NB4 (cell line): ENCODE measurements at regions not wholly inside any gene's neighbourhood (a gene's known extent, or its start where the extent isn't known, plus 50 kb on each side); places are given as distances from the start of the nearest gene placed in this dataset.

Experiments
- DNase-seq: peaks from one replicate; pipeline ENCODE4 v3.0.0; 2010; ENCODE audit warnings: low read depth
- H3K4me3 ChIP-seq: one replicate; pipeline ENCODE4 v1.5.1; 2011; ENCODE audit warnings: mild to moderate bottlenecking, low read depth, low read length, moderate library complexity
- CTCF ChIP-seq: IDR thresholded peaks from one replicate; pipeline ENCODE4 v1.5.1; 2012; ENCODE audit warnings: low read depth, low read length
- MAX ChIP-seq: IDR thresholded peaks from 2 replicates; pipeline ENCODE4 v1.6.1; 2011; ENCODE audit warnings: low read depth, low read length
- MYC ChIP-seq: IDR thresholded peaks from 2 replicates; pipeline ENCODE4 v1.6.1; 2011; ENCODE audit warnings: low read depth, low read length
- POLR2A ChIP-seq: IDR thresholded peaks from 2 replicates; pipeline ENCODE4 v1.6.1; 2011; ENCODE audit warnings: mild to moderate bottlenecking; ENCODE audit not compliant: insufficient read length; ENCODE audit errors: extremely low read depth

GRCh38 chr6:163721435-163721834 is 306.9 kb downstream of the QKI start:
- H3K4me3 ChIP-seq: no peak overlapping the region
- TF ChIP-seq MAX (no peak), MYC (no peak), CTCF (no peak), POLR2A (no peak)
- DNase-seq: no peak

GRCh38 chr6:163720460-163721235 is 306.1 kb downstream of the QKI start:
- TF ChIP-seq CTCF (no peak), POLR2A (no peak), MYC (no peak), MAX (no peak)
- DNase-seq: no peak
- no peak overlapping the region for H3K4me3 ChIP-seq

- no peak for DNase-seq
- no peak overlapping the region for H3K4me3 ChIP-seq
- TF ChIP-seq MAX (no peak), MYC (no peak), POLR2A (no peak)
Observed at GRCh38 chr6:163720005-163720404, 305.5 kb downstream of the QKI start.

GRCh38 chr6:163719028-163719742 is 304.7 kb downstream of the QKI start:
- no peak for DNase-seq
- no peak overlapping the region for H3K4me3 ChIP-seq
- TF ChIP-seq MYC (no peak), MAX (no peak), CTCF (no peak)

GRCh38 chr6:163718537-163718936 is 304.0 kb downstream of the QKI start:
- no peak for TF ChIP-seq CTCF
- TF ChIP-seq POLR2A: no peak
- no peak for TF ChIP-seq MYC
- TF ChIP-seq MAX: no peak

GRCh38 chr6:163717106-163717764 is 302.7 kb downstream of the QKI start:
- no peak for DNase-seq
- no peak overlapping the region for H3K4me3 ChIP-seq
- no peak for TF ChIP-seq MAX
- TF ChIP-seq POLR2A: no peak
- TF ChIP-seq CTCF: no peak
- no peak for TF ChIP-seq MYC

More at GRCh38 chr6:163718537-163718936, 304.0 kb downstream of the QKI start:
- DNase-seq: no peak
- no peak overlapping the region for H3K4me3 ChIP-seq
